C4-2B (cell line): ENCODE measurements at regions not wholly inside any gene's neighbourhood (a gene's known extent, or its start where the extent isn't known, plus 50 kb on each side); places are given as distances from the start of the nearest gene placed in this dataset.

Source experiments
- ZFX ChIP-seq: fragments of 450-650 bp; IDR thresholded peaks from 2 replicates; pipeline ENCODE4 v1.6.1; 2017
- TF ChIP-seq, protein P1 (sequence below): fragments of 450-650 bp; conservative IDR thresholded peaks from 2 replicates; pipeline ENCODE4 v1.5.1; 2017; ENCODE audit warnings: mild to moderate bottlenecking

DNA sequence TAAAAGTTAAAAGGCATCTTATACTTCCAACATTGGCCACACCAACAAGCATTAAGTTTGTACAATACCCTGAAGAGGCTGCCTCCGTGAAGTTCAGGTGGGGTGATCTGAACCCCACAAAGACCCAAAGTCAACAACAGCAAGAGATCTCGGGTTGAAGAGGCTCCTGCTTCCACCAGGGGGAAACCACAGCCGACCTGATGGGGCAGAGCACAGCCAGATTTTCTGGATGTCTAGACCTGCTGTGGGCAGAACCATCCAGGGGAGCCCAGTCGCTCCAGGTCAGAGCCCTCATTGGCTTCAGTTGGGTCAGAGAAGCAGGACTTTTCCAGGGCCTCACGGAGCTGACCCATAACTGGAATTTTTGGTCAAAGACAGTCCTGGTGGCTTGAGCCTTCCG lies 66.5 kb upstream of the ACKR3 start:
- TF ChIP-seq, protein P1, sequence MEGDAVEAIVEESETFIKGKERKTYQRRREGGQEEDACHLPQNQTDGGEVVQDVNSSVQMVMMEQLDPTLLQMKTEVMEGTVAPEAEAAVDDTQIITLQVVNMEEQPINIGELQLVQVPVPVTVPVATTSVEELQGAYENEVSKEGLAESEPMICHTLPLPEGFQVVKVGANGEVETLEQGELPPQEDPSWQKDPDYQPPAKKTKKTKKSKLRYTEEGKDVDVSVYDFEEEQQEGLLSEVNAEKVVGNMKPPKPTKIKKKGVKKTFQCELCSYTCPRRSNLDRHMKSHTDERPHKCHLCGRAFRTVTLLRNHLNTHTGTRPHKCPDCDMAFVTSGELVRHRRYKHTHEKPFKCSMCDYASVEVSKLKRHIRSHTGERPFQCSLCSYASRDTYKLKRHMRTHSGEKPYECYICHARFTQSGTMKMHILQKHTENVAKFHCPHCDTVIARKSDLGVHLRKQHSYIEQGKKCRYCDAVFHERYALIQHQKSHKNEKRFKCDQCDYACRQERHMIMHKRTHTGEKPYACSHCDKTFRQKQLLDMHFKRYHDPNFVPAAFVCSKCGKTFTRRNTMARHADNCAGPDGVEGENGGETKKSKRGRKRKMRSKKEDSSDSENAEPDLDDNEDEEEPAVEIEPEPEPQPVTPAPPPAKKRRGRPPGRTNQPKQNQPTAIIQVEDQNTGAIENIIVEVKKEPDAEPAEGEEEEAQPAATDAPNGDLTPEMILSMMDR = no peak
- TF ChIP-seq ZFX = no peak
